WTC11 (cell line): ENCODE measurements at regions not wholly inside any gene's neighbourhood (a gene's known extent, or its start where the extent isn't known, plus 50 kb on each side); places are given as distances from the start of the nearest gene placed in this dataset.

Source experiments
- ATF2 ChIP-seq: sonication (generic); formaldehyde crosslinking; IDR thresholded peaks from 2 replicates; pipeline ENCODE4 v1.8.1; 2022; ENCODE audit warnings: low read depth, missing genetic modification reagents, borderline replicate concordance
- ATF3 ChIP-seq: sonication (generic); formaldehyde crosslinking; conservative IDR thresholded peaks from 2 replicates; pipeline ENCODE4 v1.8.1; 2022; ENCODE audit warnings: mild to moderate bottlenecking, missing genetic modification reagents
- CREM ChIP-seq: sonication (generic); formaldehyde crosslinking; IDR thresholded peaks from 2 replicates; pipeline ENCODE4 v1.8.1; 2022; ENCODE audit warnings: mild to moderate bottlenecking, missing genetic modification reagents, moderate library complexity
- CTCF ChIP-seq: fragments of 200-600 bp; IDR thresholded peaks from 2 replicates; pipeline ENCODE4 v1.8.0; 2022; ENCODE audit warnings: antibody characterized with exemption
- ESRRA ChIP-seq: sonication (generic); formaldehyde crosslinking; IDR thresholded peaks from 2 replicates; pipeline ENCODE4 v1.8.1; 2022; ENCODE audit warnings: mild to moderate bottlenecking, missing genetic modification reagents, borderline replicate concordance
- MAX ChIP-seq: sonication (generic); formaldehyde crosslinking; IDR thresholded peaks from 2 replicates; pipeline ENCODE4 v1.8.0; 2022; ENCODE audit warnings: mild to moderate bottlenecking, missing genetic modification reagents
- NFYB ChIP-seq: sonication (generic); formaldehyde crosslinking; conservative IDR thresholded peaks from 2 replicates; pipeline ENCODE4 v1.8.0; 2022; ENCODE audit warnings: low read depth, missing genetic modification reagents
- PRRX2 ChIP-seq: fragments of 250-450 bp; sonication (Bioruptor Pico); IDR thresholded peaks from 2 replicates; pipeline ENCODE4 v1.8.0; 2021; ENCODE audit warnings: mild to moderate bottlenecking
- ZBTB43 ChIP-seq: sonication (generic); formaldehyde crosslinking; IDR thresholded peaks from 2 replicates; pipeline ENCODE4 v1.8.1; 2023; ENCODE audit warnings: mild to moderate bottlenecking, missing genetic modification reagents
- ZNF121 ChIP-seq: sonication (generic); formaldehyde crosslinking; IDR thresholded peaks from 2 replicates; pipeline ENCODE4 v1.8.0; 2023; ENCODE audit warnings: missing genetic modification reagents

- TF ChIP-seq CTCF: no peak
- no peak for TF ChIP-seq ATF2
- TF ChIP-seq ESRRA: no peak
- no peak for TF ChIP-seq PRRX2 (CRISPR knock-in tag)
- TF ChIP-seq ATF3 (CRISPR knock-in tag): no peak
- TF ChIP-seq ZNF121 (CRISPR knock-in tag): no peak
- TF ChIP-seq ZBTB43: no peak
- no peak for TF ChIP-seq CREM (CRISPR knock-in tag)
- TF ChIP-seq NFYB (CRISPR knock-in tag): no peak
- no peak for TF ChIP-seq MAX (CRISPR knock-in tag)
Observed at GRCh38 chr18:41828137-41828536, 126.9 kb upstream of the PIK3C3 start.
